MCF 10A (cell line): ENCODE measurements at regions not wholly inside any gene's neighbourhood (a gene's known extent, or its start where the extent isn't known, plus 50 kb on each side); places are given as distances from the start of the nearest gene placed in this dataset.

Experiments used
- BruUV-seq: library from RNA; stranded (reverse); fragments of 400-500 nt; replicated peaks from 2 replicates; lab custom pipeline; 2021; lab: Mats Ljungman, UMichigan
- CTCF ChIA-PET: fragments of 300-600 bp; sonication (Branson Sonifier 250); formaldehyde crosslinking; extraction: SDS; loops from one replicate; lab custom pipeline; 2021; ENCODE audit warnings: antibody characterized with exemption, inconsistent platforms; lab: Yijun Ruan, JAX
- POLR2A ChIA-PET: fragments of 300-600, 350-650 bp; sonication (Branson Sonifier 250); formaldehyde crosslinking; extraction: SDS; loops from one replicate; lab custom pipeline; 2020; ENCODE audit warnings: antibody characterized with exemption, inconsistent platforms; lab: Yijun Ruan, JAX
- DNase-seq: peaks from one replicate; pipeline ENCODE4 v3.0.0-alpha.2; 2018; ENCODE audit not compliant: unreplicated experiment
- H3K27ac Mint-ChIP-seq: one replicate; pipeline ENCODE4 v1.8.0; 2022; ENCODE audit warnings: mild to moderate bottlenecking, low read depth, mixed read lengths; ENCODE audit not compliant: unreplicated experiment
- H3K27me3 Mint-ChIP-seq: one replicate; pipeline ENCODE4 v1.8.0; 2022; ENCODE audit warnings: mixed read lengths; ENCODE audit not compliant: insufficient read depth, unreplicated experiment
- H3K36me3 Mint-ChIP-seq: one replicate; pipeline ENCODE4 v1.8.0; 2022; ENCODE audit warnings: mild to moderate bottlenecking, moderate library complexity, mixed read lengths; ENCODE audit not compliant: insufficient read depth, unreplicated experiment
- H3K4me1 Mint-ChIP-seq: one replicate; pipeline ENCODE4 v1.8.0; 2022; ENCODE audit warnings: mixed read lengths; ENCODE audit not compliant: insufficient read depth, unreplicated experiment
- H3K4me3 Mint-ChIP-seq: one replicate; pipeline ENCODE4 v1.8.0; 2022; ENCODE audit warnings: mild to moderate bottlenecking, moderate library complexity, mixed read lengths; ENCODE audit not compliant: unreplicated experiment
- H3K9me3 Mint-ChIP-seq: one replicate; pipeline ENCODE4 v1.8.0; 2022; ENCODE audit warnings: mixed read lengths; ENCODE audit not compliant: unreplicated experiment
- intact Hi-C: fragments of 100-400 bp; cut with micrococcal nuclease; formaldehyde crosslinking; loops from 2 replicates; pipeline ENCODE4 v1.14.1; 2022
- TF ChIP-seq, protein P1 (sequence below): fragments of 200-600 bp; IDR thresholded peaks from one replicate; pipeline ENCODE4 v1.8.0; 2022; ENCODE audit warnings: antibody characterized with exemption, mild to moderate bottlenecking; ENCODE audit not compliant: unreplicated experiment

DNA sequence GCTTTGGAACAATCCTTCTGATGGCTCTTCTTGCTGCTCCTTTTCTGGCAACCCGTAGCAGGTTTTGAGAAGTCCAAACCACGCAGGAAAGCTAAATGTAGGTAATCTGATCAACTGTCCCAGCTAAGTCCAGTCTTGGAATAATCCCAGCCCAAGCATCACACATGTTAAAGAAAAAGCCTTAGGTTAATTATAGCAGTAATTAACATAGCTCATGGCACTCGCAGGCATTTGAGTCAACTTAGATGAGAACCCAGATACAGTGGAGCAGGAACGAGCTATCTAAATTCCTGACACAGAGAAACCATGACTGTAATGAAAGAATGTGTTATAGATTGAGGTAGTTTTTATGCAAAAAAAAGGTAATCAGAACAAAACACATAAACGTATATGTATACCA is 844.8 kb downstream of the CDH9 start:
- TF ChIP-seq, protein P1, sequence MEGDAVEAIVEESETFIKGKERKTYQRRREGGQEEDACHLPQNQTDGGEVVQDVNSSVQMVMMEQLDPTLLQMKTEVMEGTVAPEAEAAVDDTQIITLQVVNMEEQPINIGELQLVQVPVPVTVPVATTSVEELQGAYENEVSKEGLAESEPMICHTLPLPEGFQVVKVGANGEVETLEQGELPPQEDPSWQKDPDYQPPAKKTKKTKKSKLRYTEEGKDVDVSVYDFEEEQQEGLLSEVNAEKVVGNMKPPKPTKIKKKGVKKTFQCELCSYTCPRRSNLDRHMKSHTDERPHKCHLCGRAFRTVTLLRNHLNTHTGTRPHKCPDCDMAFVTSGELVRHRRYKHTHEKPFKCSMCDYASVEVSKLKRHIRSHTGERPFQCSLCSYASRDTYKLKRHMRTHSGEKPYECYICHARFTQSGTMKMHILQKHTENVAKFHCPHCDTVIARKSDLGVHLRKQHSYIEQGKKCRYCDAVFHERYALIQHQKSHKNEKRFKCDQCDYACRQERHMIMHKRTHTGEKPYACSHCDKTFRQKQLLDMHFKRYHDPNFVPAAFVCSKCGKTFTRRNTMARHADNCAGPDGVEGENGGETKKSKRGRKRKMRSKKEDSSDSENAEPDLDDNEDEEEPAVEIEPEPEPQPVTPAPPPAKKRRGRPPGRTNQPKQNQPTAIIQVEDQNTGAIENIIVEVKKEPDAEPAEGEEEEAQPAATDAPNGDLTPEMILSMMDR = no peak
- Mint-ChIP-seq H3K27me3 (no peaks in the 10 kb centered on the region), H3K9me3 (peaks cover 8% of the 10 kb centered on the region), H3K27ac (no peak overlapping the region), H3K36me3 (no peaks in the 10 kb centered on the region), H3K4me3 (no peak overlapping the region), H3K4me1 (peaks cover 7% of the 10 kb centered on the region)
- no peak for DNase-seq
- ChIA-PET CTCF (no interaction called here), POLR2A (no interaction called here)
- BruUV-seq = no TSS peak
- intact Hi-C loops = no loop called here

DNA sequence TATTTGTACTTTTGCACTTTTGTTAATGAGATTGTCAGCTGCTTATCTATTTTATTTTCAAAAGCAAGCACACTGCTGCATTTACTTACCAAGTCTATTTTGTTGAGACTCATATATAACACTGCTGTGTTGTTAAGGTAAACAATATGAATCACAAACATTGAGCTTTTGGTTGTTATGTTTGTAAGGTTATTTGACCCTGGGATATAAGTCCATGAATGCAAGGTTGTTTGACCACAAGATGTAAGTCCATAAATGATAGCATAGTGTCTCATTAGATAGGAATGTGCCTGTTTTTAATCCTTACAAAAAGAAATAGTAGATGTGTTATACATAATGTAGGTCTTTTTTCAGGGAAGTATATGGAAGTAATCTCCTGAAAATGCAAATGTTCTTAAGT is 845.9 kb downstream of the CDH9 start:
- POLR2A ChIA-PET = interaction anchor here (0.5 to 0.7 kb wide), 2 partner anchors 77 to 1369 kb away, joined by 3 read pairs; no protein-coding TSS in a partner anchor
- intact Hi-C loops = no loop called here
- no peaks in the 10 kb centered on the region for H3K27me3 Mint-ChIP-seq
- CTCF ChIA-PET = interaction anchor here (0.7 kb wide), 1 partner anchor 88 kb away, joined by 3 read pairs; no protein-coding TSS in a partner anchor
- TF ChIP-seq, protein P1 = no peak
- peaks cover 8% of the 10 kb centered on the region for H3K9me3 Mint-ChIP-seq
- H3K27ac Mint-ChIP-seq = no peak overlapping the region
- no peak overlapping the region for H3K4me3 Mint-ChIP-seq
- peak; percentile 27 for DNase-seq
- H3K36me3 Mint-ChIP-seq = no peaks in the 10 kb centered on the region
- peaks cover 7% of the 10 kb centered on the region for H3K4me1 Mint-ChIP-seq
- no TSS peak for BruUV-seq

DNA sequence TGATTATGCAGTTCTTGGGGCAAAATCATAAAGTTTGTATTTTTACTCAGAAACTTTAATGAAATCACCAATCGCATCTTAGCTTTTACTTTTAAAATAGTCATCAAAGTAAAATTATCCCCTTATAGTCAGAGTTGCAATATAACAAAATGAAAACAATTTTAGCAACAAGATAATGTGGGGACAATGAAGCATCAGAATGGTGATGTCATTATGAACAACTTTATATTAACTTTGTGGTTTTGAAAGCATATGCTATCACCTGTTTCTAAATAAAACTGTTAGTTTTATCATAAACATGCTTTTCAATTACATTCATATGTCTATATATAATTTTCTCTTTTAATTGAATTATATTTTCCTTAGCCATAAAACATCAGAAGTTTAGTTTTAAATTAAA is 856.8 kb downstream of the CDH9 start:
- intact Hi-C loops = no loop called here
- no peaks in the 10 kb centered on the region for H3K9me3 Mint-ChIP-seq
- DNase-seq = no peak
- BruUV-seq = no TSS peak
- H3K27me3 Mint-ChIP-seq = no peaks in the 10 kb centered on the region
- TF ChIP-seq, protein P1 = no peak
- POLR2A ChIA-PET = no interaction called here
- H3K4me3 Mint-ChIP-seq = no peak overlapping the region
- H3K4me1 Mint-ChIP-seq = no peaks in the 10 kb centered on the region
- CTCF ChIA-PET = interaction anchor here (1.4 kb wide), 1 partner anchor 12 kb away, joined by 4 read pairs; no protein-coding TSS in a partner anchor
- no peak overlapping the region for H3K27ac Mint-ChIP-seq
- no peaks in the 10 kb centered on the region for H3K36me3 Mint-ChIP-seq

DNA sequence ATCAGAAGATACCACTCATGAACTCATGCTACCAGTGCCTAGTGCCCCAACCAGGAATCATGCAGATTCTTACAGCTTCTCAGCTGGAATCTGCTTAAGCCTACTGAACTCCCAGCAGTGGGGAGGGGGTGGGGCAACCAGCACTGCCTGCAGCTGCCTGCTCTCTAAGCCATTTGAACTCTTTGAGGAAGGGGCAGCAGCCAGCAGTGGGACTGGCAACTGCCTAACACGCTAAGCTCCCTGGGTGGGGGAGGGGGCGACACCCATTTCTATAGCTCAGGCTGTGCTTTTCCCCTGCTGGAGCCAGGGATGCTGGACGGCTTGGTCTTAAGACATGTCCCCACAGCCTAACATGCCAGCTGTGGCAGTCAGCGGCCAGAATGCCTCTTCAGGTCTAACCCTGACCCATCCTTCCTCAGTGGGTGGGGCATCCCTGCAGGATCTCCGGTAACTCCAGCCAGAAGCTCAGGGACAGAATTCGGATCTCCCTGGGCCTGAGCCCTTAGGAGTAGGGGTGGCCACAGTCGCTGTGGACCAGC is 889.7 kb downstream of the CDH9 start:
- Mint-ChIP-seq H3K27ac (no peak overlapping the region), H3K4me1 (no peaks in the 10 kb centered on the region), H3K9me3 (peaks cover 7% of the 10 kb centered on the region), H3K36me3 (no peaks in the 10 kb centered on the region), H3K27me3 (no peaks in the 10 kb centered on the region), H3K4me3 (no peak overlapping the region)
- intact Hi-C loops = no loop called here
- ChIA-PET POLR2A (no interaction called here), CTCF (no interaction called here)
- DNase-seq = no peak
- no TSS peak for BruUV-seq
- TF ChIP-seq, protein P1 = no peak
